Posterior vena cava (tissue), 2 donors: ENCODE measurements at regions not wholly inside any gene's neighbourhood (a gene's known extent, or its start where the extent isn't known, plus 50 kb on each side); places are given as distances from the start of the nearest gene placed in this dataset.
"Not testable (repeated sequence)": the region's sequence is repeated elsewhere in the genome, so short reads cannot be mapped to it uniquely, and the experiment has no call there.

Experiments used
- DNase-seq: peaks from one replicate; pipeline ENCODE4 v3.0.0-alpha.2; 2020; ENCODE audit warnings: low spot score
- intact Hi-C, 2 donors: fragments of 100-400 bp; cut with DNase I; formaldehyde crosslinking; loops; one replicate each; pipeline versions ENCODE4 v1.14.1 to v1.14.2; 2022 to 2023
- donor health status: DM: yes; HTN: yes; CAD: no.
- donor health status: DM: yes; HTN: yes; CAD: no.

GRCh38 chr21:19124691-19125090 lies 721.1 kb upstream of the TMPRSS15 start:
- no peak for DNase-seq
- intact Hi-C loops = no loop called here

- intact Hi-C loops = no loop called here
- no peak for DNase-seq
Observed at GRCh38 chr21:19130379-19131028, 726.9 kb upstream of the TMPRSS15 start.

GRCh38 chr21:19141511-19141910 lies 737.9 kb upstream of the TMPRSS15 start:
- DNase-seq = no peak
- intact Hi-C loops = no loop called here

DNA sequence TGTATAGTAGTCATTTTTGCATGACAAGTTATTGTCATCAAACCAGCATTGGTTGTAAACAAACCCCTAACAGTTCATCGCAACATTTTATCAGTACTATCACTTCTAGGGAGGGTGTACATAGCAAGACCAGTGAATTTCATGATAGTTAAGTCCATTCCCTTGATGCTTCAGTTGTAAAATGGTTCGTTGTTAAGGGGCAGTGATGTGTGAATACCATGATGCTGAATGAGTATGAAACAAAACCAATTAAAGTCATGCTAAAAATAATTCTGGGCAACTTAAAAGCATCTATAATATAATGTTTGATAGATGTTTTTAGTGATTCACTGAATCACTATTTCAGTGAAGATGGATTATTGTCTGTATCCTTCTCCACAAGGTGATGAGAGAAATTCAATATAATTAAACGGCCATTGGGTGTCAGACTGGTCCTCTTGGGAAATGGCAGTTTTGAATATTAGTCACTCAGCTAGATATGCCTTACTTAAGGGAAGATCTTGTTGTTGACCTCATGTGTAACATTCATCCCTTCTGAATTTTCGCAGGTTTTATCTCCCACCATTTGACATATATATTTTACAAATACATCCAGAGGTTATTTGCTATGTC lies 742.2 kb upstream of the TMPRSS15 start:
- no peak for DNase-seq
- intact Hi-C loops = no loop called here

DNA sequence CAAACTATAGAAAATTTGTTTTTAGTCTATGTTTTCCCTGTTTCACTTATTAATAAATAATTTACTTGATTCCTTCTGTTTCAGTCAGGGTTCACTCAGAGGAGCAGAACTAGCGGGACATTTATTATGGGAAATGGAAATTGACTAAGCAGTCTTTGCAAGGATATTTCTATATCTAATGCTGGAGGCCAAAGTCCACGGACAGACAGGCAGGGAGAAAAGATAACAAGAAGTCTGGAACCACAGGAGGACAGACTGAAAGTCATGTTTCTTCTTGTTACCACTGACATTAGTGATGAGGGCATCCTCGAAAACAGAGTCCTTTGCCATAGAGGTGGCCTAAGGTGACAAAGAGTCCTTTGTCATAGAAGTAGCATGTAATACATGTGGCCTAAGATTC lies 744.5 kb upstream of the TMPRSS15 start:
- DNase-seq = no peak
- intact Hi-C loops = no loop called here

DNA sequence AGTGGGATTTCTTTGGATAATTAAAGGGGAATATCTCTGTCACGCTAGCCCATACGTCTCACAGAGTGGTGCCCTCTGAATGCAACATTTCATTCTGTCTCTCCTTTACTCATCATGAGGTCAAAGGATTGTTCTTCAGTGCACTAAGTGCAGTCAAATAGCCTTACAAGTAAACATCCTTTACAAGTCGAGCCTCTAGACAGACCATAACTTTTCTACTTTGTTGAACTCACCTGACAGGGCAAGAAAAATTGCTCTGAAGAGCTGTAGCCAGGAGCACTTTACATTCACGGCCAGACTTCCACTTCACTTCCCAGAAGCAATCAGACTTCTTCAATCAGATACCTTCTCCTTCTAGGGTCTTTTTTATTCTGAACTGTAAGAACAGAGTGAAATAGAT lies 768.0 kb upstream of the TMPRSS15 start:
- intact Hi-C loops = no loop called here
- no peak for DNase-seq

GRCh38 chr21:19181604-19182140 lies 778.1 kb upstream of the TMPRSS15 start:
- intact Hi-C loops = no loop called here
- no peak for DNase-seq

- intact Hi-C loops = no loop called here
- no peak for DNase-seq
Observed at GRCh38 chr21:19197950-19198349, 794.4 kb upstream of the TMPRSS15 start.

- intact Hi-C loops = no loop called here
- DNase-seq = no peak
Observed at GRCh38 chr21:19198801-19199200, 795.2 kb upstream of the TMPRSS15 start.

DNA sequence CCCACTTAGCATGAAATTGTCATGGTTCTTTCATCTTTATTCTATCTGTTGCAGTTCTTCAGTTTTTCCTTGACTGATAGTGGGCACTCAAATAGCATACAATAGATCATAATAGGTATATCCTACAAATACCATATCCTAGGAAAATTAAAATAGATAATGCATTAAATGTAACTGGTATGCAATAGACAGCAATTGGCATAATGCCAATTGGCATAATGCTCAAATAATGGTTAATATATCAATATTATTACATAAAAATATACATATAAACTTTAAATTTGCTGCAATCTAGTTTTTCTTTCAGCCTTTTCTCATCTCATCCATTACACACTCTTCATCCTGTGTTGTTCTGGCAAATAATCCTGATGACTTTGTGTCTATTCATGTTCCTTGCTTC lies 814.6 kb upstream of the TMPRSS15 start:
- DNase-seq = no peak
- intact Hi-C loops = no loop called here

DNA sequence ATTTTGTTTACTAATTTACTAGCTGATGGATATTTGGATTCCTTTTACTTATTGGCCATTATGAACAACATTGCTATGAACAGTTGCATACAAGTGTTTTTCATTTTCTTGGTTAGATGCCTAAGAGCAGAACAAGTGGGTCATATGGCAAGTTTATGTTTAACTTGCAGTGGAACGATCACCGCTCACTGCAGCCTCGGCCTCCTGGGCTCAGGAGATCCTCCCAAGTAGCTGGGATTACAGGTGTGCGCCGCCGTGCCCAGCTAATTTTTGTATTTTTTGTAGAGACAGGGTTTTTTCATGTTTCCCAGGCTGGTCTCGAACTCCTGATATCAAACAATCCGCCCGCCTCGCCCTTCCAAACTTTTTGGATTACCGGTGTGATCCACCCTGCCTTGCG lies 820.5 kb upstream of the TMPRSS15 start:
- DNase-seq = no peak
- intact Hi-C loops = no loop called here

GRCh38 chr21:19228226-19228625 lies 824.6 kb upstream of the TMPRSS15 start:
- no peak for DNase-seq
- intact Hi-C loops = no loop called here

- DNase-seq, intact Hi-C loops: not testable (repeated sequence)
Observed at GRCh38 chr21:19233841-19234240, 830.3 kb upstream of the TMPRSS15 start.

- DNase-seq = no peak
- intact Hi-C loops = no loop called here
Observed at GRCh38 chr21:19236209-19236608, 832.6 kb upstream of the TMPRSS15 start.

DNA sequence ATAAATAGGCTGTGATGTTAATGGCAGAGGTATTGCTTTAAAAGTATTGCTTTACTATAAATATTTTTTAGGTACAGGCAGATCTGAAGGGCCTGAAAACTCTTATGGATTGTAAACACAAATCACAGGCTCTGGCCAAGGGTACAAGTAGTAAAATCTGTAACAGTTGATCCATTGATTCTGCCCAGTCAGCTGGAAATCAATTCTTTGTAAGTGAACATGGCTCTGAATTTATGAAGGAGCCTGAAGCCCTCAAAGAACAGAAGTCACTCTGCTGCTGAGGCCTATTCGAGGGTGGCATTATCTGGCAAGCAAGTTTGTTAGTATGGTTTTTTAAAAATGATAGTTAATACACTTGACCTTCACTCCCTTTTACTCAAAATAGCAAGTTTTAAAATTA lies 834.0 kb upstream of the TMPRSS15 start:
- no peak for DNase-seq
- intact Hi-C loops = no loop called here

DNA sequence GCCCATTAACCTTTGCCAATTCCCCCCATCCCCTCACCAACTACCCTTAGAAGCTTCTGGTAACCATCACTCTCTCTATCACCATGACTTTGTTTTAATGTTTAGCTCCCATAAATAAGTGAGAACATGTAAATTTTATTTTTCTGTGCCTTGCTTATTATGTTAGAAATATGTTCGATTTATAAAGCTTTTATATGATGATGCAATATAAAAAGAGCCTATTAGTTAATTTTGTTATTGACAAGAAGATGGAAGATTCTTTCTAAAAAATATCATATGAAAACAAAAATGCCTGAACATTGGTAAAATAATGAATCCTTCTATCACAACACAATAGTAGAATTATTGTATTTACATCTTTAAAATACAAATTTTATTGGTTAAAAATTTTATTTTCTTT lies 836.1 kb upstream of the TMPRSS15 start:
- intact Hi-C loops = no loop called here
- DNase-seq = no peak

DNA sequence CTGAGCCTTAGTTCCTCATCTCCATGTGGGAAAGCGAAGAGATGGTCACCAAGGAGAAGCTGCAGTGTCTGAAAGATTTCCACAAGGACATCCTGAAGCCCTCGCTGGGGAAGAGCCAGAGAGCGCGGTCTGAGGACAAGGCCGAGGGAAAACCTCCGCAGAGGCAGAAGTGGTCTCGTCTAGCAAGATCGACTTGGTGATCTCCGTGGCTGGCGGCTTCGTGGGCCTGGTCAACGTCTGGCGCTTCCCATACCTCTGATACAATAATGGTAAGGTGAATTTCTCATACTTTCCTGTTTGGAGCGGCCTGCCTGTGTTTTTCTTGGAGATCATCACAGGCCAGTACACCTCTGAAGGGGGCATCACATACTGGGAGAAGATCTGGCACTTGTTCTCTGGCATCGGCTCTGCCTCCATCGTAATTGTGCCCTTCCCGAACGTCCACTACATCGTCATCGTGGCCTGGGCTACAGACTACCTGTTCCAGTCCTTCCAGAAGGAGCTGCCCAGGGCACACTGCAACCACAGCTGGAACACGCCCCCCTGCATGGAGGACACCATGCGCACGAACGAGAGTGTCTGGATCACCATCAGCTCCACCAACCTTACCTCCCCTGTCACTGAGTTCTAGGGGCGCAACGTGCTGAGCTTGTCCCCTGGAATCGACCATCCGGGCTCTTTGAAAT lies 841.1 kb upstream of the TMPRSS15 start:
- intact Hi-C loops = loop anchor here in 1 of 2 donors (1.0 kb wide), 1 partner anchor 9 kb away; no protein-coding TSS in a partner anchor
- DNase-seq = peak; percentile 78

DNA sequence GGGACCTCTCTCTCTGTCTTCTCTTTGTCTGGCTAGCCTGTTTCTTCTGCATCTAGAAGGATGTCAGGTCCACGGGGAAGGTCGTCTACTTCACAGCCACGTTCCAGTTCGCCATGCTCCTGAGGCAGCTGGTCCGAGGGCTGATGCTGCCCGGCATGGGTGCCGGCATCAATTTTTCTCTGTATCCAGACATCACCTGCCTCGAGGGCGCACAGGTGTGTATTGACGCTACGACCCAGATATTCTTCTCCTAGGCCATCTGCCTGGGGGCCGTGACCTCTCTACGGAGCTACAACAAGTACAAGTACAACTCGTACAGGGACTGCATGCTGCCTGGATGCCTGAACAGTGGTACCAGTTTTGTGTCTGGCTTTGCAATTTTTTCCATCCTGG lies 841.6 kb upstream of the TMPRSS15 start:
- intact Hi-C loops = loop anchor here in 1 of 2 donors (1.0 kb wide), 1 partner anchor 8 kb away; no protein-coding TSS in a partner anchor
- no peak for DNase-seq

DNA sequence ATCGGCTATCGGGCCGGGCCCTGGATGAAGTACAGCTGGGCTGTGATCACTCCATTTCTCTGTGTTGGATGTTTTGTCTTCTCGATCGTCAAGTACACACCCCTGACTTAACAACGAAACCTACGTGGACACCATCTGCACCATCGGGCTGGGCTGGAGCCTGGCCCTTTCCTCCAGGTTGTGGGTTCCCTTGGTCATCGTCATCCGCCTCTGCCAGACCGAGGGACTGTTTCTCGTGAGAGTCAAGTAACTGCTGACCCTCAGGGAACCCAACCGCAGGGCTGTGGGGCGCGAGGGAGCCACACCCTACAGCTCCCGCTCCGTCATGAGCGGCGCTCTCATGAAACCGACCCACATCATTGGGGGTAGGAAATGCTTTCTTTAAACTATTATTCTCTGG lies 842.4 kb upstream of the TMPRSS15 start:
- DNase-seq = peak; percentile 69
- intact Hi-C loops = no loop called here

DNA sequence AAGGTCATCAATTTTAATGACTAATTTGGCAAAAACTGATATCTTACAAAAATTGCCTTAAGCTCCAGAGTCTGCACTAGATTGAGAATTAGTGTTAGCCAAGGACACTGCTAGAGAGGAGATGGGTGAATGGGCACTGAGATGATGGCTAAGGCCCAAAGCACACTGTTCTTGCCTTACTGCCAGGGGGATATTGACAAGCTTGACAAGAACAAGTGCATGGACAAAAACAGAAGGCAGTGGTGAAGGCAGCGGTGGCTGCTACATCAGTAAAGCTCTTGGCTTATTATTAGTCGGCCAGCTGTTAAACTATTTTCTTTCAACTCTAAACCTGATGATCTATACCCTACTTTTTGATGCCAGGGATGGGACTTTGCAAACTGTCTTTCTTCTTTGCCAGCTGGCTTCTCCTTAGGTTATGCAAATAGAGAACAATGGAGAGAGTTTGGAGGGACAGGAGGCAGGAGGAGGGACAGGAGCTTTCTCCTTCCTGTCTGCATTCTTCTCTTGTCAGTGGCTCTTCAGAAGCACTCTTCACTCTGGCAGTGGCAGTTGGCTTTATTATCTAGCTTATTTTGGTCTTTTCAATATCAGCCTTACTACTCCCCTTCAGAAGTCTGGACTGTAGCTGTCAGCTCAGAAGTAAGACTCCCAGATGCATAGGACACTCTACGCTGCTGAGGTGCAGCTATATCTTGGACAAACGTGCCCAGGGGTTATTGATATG lies 853.5 kb upstream of the TMPRSS15 start:
- intact Hi-C loops = no loop called here
- no peak for DNase-seq
